ENCODE measurements at regions not wholly inside any gene's neighbourhood (a gene's known extent, or its start where the extent isn't known, plus 50 kb on each side); places are given as distances from the start of the nearest gene placed in this dataset.
"Not testable (repeated sequence)": the region's sequence is repeated elsewhere in the genome, so short reads cannot be mapped to it uniquely, and the experiment has no call there.

DNA sequence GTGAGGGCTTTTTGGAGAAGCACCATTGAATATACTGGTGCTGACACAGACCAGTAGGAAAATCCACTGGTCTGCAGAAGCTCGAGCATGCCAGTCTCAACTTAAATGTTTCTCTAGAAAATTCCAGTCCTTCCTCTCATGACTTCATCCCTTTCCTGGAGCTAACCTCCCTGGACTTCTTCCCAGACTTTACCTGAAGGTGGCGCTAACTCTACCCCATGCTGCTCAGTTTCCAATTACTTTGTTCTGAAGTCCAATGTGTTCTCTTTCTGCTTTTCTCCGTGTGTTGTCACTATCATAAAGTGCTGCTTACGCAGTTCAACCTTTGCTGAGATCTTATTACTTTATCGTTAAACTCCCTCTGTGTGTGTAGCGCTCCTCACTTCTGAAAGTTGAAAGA is 158.4 kb downstream of the ZNF37A start:
- TF ChIP-seq, protein P1, sequence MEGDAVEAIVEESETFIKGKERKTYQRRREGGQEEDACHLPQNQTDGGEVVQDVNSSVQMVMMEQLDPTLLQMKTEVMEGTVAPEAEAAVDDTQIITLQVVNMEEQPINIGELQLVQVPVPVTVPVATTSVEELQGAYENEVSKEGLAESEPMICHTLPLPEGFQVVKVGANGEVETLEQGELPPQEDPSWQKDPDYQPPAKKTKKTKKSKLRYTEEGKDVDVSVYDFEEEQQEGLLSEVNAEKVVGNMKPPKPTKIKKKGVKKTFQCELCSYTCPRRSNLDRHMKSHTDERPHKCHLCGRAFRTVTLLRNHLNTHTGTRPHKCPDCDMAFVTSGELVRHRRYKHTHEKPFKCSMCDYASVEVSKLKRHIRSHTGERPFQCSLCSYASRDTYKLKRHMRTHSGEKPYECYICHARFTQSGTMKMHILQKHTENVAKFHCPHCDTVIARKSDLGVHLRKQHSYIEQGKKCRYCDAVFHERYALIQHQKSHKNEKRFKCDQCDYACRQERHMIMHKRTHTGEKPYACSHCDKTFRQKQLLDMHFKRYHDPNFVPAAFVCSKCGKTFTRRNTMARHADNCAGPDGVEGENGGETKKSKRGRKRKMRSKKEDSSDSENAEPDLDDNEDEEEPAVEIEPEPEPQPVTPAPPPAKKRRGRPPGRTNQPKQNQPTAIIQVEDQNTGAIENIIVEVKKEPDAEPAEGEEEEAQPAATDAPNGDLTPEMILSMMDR (conservative IDR thresholded peaks at IDR 0.05; ENCODE audit: low read depth in 2 of 2): 0 out of 4 replicates have a peak, but pooled peaks of 1 of the 2 experiments have one; percentile 14
- TF ChIP-seq, protein P2, sequence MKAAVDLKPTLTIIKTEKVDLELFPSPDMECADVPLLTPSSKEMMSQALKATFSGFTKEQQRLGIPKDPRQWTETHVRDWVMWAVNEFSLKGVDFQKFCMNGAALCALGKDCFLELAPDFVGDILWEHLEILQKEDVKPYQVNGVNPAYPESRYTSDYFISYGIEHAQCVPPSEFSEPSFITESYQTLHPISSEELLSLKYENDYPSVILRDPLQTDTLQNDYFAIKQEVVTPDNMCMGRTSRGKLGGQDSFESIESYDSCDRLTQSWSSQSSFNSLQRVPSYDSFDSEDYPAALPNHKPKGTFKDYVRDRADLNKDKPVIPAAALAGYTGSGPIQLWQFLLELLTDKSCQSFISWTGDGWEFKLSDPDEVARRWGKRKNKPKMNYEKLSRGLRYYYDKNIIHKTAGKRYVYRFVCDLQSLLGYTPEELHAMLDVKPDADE (IDR thresholded peaks at IDR 0.05): not testable (repeated sequence)
- TF ChIP-seq EZH2 (IDR thresholded peaks at IDR 0.05; ENCODE audit: low read depth, unreplicated experiment); POLR2AphosphoS5 (IDR thresholded peaks at IDR 0.05; ENCODE audit: low read depth): not testable (repeated sequence)
